HEK293 (cell line): ENCODE measurements at regions not wholly inside any gene's neighbourhood (a gene's known extent, or its start where the extent isn't known, plus 50 kb on each side); places are given as distances from the start of the nearest gene placed in this dataset.

ENCODE experiments used
- CTCF ChIP-seq: fragments of 450-650 bp; formaldehyde crosslinking; IDR thresholded peaks from 2 replicates; pipeline ENCODE4 v1.5.1; 2016; ENCODE audit warnings: missing biosample characterization, missing genetic modification characterization
- ZBTB7A ChIP-seq: fragments of 450-650 bp; formaldehyde crosslinking; IDR thresholded peaks from 2 replicates; pipeline ENCODE4 v1.5.1; 2016; ENCODE audit warnings: low read depth, missing biosample characterization, missing genetic modification characterization
- ZNF548 ChIP-seq: fragments of 450-650 bp; formaldehyde crosslinking; IDR thresholded peaks from 2 replicates; pipeline ENCODE4 v1.5.1; 2016; ENCODE audit warnings: missing biosample characterization, missing genetic modification characterization
- ZNF571 ChIP-seq: fragments of 450-650 bp; formaldehyde crosslinking; IDR thresholded peaks from 2 replicates; pipeline ENCODE4 v1.5.0; 2017; ENCODE audit warnings: missing biosample characterization, missing genetic modification characterization

- TF ChIP-seq ZNF548 (tag by site-specific recombination) = no peak
- no peak for TF ChIP-seq ZBTB7A (tag by site-specific recombination)
- no peak for TF ChIP-seq ZNF571 (tag by site-specific recombination)
- TF ChIP-seq CTCF = no peak
Observed at GRCh38 chr5:39569857-39570256, 145.1 kb upstream of the DAB2 start.
